ENCODE measurements at regions not wholly inside any gene's neighbourhood (a gene's known extent, or its start where the extent isn't known, plus 50 kb on each side); places are given as distances from the start of the nearest gene placed in this dataset.

DNA sequence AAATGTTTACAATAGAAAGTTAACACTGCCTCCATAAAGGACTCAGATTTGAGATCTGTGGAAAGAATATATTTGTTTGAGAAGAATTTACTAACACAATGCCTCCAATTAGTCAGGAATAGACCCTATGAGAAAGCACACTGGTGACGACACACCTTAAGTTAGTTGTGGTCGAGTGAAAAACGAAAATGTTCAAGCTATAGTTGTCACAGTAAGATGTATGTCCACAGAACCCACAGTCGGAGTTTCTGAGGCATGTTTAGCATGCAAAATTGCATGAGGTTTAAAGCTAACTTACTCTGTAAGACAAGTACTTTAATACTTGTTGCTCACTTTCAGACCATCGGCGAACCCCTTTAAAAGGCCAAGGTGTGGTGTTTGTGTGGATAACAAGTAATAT lies 69.9 kb upstream of the SIPA1L2 start:
- TF ChIP-seq, protein P1, sequence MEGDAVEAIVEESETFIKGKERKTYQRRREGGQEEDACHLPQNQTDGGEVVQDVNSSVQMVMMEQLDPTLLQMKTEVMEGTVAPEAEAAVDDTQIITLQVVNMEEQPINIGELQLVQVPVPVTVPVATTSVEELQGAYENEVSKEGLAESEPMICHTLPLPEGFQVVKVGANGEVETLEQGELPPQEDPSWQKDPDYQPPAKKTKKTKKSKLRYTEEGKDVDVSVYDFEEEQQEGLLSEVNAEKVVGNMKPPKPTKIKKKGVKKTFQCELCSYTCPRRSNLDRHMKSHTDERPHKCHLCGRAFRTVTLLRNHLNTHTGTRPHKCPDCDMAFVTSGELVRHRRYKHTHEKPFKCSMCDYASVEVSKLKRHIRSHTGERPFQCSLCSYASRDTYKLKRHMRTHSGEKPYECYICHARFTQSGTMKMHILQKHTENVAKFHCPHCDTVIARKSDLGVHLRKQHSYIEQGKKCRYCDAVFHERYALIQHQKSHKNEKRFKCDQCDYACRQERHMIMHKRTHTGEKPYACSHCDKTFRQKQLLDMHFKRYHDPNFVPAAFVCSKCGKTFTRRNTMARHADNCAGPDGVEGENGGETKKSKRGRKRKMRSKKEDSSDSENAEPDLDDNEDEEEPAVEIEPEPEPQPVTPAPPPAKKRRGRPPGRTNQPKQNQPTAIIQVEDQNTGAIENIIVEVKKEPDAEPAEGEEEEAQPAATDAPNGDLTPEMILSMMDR (IDR thresholded peaks at IDR 0.05; ENCODE audit: low read depth, low read length), result no peak
- in situ Hi-C loops (cut with HindIII; ENCODE audit: low sequenced_read_pairs), result no loop called here
- no peak for DNase-seq (ENCODE audit: low read depth, low spot score)
- no peak overlapping the region for H3K4me3 ChIP-seq (ENCODE audit: low read depth, low read length)

DNA sequence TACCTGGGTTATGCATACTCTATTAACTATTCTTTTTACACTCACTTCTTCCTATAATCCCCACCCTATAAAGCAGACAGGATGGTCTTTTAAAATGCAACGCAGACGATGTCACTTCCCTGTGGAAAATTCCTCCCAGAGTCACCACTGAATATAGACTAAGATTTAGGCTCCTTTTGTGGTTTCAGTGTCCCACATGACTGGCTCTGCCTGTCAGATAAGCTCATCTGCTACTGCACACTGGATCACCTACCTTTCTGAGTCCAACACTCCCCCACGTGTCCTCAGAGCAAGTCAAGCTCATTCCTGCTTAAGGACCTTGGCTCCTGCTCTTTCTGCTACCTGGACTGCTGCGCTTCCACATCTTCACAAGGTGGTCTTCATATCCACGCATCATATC lies 73.0 kb upstream of the SIPA1L2 start:
- H3K4me3 ChIP-seq (ENCODE audit: low read depth, low read length), result no peak overlapping the region
- no peak for DNase-seq (ENCODE audit: low read depth, low spot score)
- in situ Hi-C loops (cut with HindIII; ENCODE audit: low sequenced_read_pairs), result no loop called here
- TF ChIP-seq, protein P1 (IDR thresholded peaks at IDR 0.05; ENCODE audit: low read depth, low read length), result no peak

DNA sequence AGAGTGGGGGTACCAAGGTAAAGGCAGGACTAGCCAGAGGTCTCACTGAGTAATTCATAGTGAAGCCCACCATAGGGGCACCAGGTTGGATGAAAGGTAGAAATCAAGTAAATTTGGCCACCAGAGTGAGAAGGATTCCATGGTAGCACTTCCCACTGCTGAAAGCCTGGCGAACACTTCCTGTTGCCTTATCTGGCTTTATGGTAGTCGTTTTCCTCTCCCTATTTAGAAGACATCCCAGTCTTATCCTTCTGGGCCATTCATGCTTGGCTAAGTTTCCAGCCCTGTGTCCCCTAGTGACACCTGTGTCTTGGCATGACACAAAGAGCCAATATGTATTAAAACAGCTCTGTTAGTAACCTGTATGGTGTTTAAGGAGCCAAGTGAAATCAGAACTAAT lies 74.3 kb upstream of the SIPA1L2 start:
- in situ Hi-C loops (cut with HindIII; ENCODE audit: low sequenced_read_pairs), result no loop called here
- DNase-seq (ENCODE audit: low read depth, low spot score), result no peak
- TF ChIP-seq, protein P1 (IDR thresholded peaks at IDR 0.05; ENCODE audit: low read depth, low read length), result no peak
- no peak overlapping the region for H3K4me3 ChIP-seq (ENCODE audit: low read depth, low read length)

DNA sequence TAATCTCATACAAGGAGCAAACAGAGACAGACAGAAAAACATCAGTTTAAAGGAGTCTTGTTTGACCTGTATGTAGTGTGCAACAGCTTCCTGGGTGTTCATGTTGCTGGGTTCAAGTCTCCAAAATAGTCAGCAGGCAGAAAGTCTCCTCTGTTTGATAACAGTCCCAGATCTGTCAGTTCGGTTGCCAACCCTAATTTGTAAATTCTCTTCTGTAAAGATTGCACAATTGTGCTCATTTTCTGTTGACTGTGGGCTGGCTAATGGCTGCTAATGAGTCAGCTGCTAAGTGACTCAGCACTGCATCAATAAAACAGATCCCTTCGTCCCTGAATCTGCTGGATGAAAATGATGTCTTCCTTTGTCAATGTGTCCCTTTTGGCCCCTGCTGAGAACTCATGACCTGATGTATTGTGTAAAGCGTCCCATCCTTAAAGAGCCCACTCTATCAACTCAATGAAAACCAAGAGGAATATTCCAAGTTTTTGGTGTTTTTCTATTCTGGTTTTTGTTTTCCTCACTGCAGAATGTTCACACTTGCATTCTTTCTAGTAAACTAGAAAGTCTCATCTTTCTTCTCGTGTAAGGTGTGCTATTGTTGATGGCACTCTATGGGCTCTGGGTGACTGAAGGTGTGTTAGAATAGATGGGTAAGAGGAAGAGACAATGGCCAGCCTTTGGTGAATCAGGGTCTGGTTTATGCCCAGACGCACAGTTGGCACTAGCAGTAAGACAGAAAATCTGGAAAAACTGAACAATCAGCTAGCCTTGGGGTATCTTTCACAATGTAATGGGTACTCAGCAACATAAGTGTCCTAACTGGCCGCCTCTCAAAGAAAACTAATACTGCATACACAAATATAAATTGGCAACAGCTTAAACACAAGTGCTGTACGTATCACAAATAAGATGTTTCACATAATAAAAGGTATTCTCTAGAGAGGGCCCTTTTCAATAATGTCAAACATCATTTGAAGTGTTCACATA lies 75.1 kb upstream of the SIPA1L2 start:
- H3K4me3 ChIP-seq (ENCODE audit: low read depth, low read length), result no peak overlapping the region
- in situ Hi-C loops (cut with HindIII; ENCODE audit: low sequenced_read_pairs), result no loop called here
- TF ChIP-seq, protein P1 (IDR thresholded peaks at IDR 0.05; ENCODE audit: low read depth, low read length), result no peak
- DNase-seq (ENCODE audit: low read depth, low spot score), result peak; percentile 81

DNA sequence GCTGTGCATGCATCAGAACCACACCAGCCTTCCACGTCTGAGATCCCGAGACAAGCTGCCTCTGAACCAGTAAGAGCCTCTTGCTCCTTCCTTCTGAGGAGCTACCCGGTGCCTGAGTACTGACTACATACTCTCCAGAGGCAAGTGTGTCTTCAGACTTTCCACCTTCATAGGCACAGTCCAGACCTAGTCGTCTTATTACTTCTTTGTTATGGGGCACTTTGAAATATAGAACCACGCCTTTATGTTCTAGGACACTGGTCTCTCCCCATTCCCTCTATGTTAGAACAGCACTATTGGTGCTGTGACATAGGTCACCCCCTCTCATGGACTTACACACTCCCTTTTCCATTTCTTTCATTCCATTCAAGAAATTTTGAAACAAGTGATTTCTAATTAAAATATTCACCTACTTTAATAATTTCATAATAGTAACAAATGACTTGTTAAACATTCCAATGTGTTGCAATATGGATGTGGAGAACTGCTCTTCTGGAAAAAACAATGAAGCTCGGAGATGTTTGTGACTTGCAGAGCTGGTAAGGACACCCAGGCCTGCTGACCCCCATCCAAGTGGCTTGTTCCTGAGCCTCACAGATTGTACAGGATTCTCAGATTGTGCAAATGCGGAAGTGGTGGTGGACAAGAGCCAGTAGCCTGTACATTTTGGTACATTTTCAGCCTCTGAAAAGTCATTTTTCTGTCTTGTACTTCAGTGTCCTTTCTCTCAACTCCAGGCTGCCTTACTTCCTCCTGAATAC lies 76.1 kb upstream of the SIPA1L2 start:
- in situ Hi-C loops (cut with HindIII; ENCODE audit: low sequenced_read_pairs), result no loop called here
- no peak for DNase-seq (ENCODE audit: low read depth, low spot score)

DNA sequence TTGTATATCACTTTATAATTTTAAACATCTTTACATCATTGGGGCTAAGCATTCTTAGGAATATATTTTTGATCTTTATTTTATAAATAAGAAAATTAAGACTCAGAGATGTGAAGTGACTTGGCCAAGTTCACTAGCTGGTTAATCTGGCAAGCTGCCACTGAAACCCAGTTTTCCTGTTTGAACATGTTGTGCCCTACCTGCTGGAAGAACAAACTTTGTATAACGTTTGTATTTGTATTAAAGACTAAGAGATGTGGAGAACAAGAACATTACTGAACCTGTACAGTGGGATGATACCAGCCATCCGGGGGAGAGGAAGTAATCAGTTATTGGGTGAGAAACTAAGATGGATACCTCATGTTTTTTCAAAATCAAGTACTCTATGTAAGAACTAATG lies 77.2 kb upstream of the SIPA1L2 start:
- H3K4me3 ChIP-seq (ENCODE audit: low read depth, low read length), result no peak overlapping the region
- TF ChIP-seq, protein P1 (IDR thresholded peaks at IDR 0.05; ENCODE audit: low read depth, low read length), result no peak
- no peak for DNase-seq (ENCODE audit: low read depth, low spot score)
- in situ Hi-C loops (cut with HindIII; ENCODE audit: low sequenced_read_pairs), result no loop called here

More for the DNA sequence above, 76.1 kb upstream of the SIPA1L2 start:
- no peak overlapping the region for H3K4me3 ChIP-seq (ENCODE audit: low read depth, low read length)
- TF ChIP-seq, protein P1 (IDR thresholded peaks at IDR 0.05; ENCODE audit: low read depth, low read length), result no peak

Measured in astrocyte of the spinal cord (primary cell).